Progenitor cell of endocrine pancreas (in vitro differentiated cells): ENCODE measurements at regions not wholly inside any gene's neighbourhood (a gene's known extent, or its start where the extent isn't known, plus 50 kb on each side); places are given as distances from the start of the nearest gene placed in this dataset.
A peak's percentile ranks its signal among the peaks of the same experiment; 100 is the strongest.

Experiments used
- DNase-seq: peaks from one replicate; pipeline ENCODE4 v3.0.0; 2021; ENCODE audit warnings: low spot score; ENCODE audit not compliant: unreplicated experiment
- H3K27ac Mint-ChIP-seq: 2 replicates; pipeline ENCODE4 v1.8.0; 2021; ENCODE audit warnings: mild to moderate bottlenecking, moderate library complexity, mixed read lengths
- H3K27me3 Mint-ChIP-seq: 2 replicates; pipeline ENCODE4 v1.8.0; 2021; ENCODE audit warnings: mixed read lengths
- H3K36me3 Mint-ChIP-seq: 2 replicates; pipeline ENCODE4 v1.8.0; 2022; ENCODE audit warnings: mixed read lengths; ENCODE audit not compliant: insufficient read depth
- H3K4me1 Mint-ChIP-seq: 2 replicates; pipeline ENCODE4 v1.8.0; 2021; ENCODE audit warnings: low read depth, mixed read lengths
- H3K4me3 Mint-ChIP-seq: 2 replicates; pipeline ENCODE4 v1.8.0; 2021; ENCODE audit warnings: low read depth, mild to moderate bottlenecking, moderate library complexity, mixed read lengths
- H3K9me3 Mint-ChIP-seq: 2 replicates; pipeline ENCODE4 v1.8.0; 2021; ENCODE audit warnings: low read depth, mixed read lengths
- CTCF ChIP-seq: fragments of 200-600 bp; sonication (generic); IDR thresholded peaks from one replicate; pipeline ENCODE4 v1.5.0; 2021; ENCODE audit warnings: antibody characterized with exemption, mild to moderate bottlenecking; ENCODE audit not compliant: unreplicated experiment

GRCh38 chr6:119791736-119792135 lies 442.2 kb upstream of the MAN1A1 start:
- H3K4me1 Mint-ChIP-seq, result no peaks in the 10 kb centered on the region
- H3K27ac Mint-ChIP-seq, result no peak overlapping the region
- no peaks in the 10 kb centered on the region for H3K9me3 Mint-ChIP-seq
- no peak for DNase-seq
- H3K27me3 Mint-ChIP-seq, result no peaks in the 10 kb centered on the region
- no peaks in the 10 kb centered on the region for H3K36me3 Mint-ChIP-seq
- no peak for TF ChIP-seq CTCF
- H3K4me3 Mint-ChIP-seq, result no peak overlapping the region

GRCh38 chr6:119781365-119781764 lies 431.8 kb upstream of the MAN1A1 start:
- DNase-seq, result no peak
- Mint-ChIP-seq H3K4me1 (no peaks in the 10 kb centered on the region), H3K27ac (no peak overlapping the region), H3K9me3 (peaks cover 4% of the 10 kb centered on the region), H3K4me3 (no peak overlapping the region), H3K36me3 (no peaks in the 10 kb centered on the region), H3K27me3 (no peaks in the 10 kb centered on the region)
- no peak for TF ChIP-seq CTCF

GRCh38 chr6:119768201-119768600 lies 418.6 kb upstream of the MAN1A1 start:
- H3K27ac Mint-ChIP-seq, result no peak overlapping the region
- no peaks in the 10 kb centered on the region for H3K4me1 Mint-ChIP-seq
- no peak for TF ChIP-seq CTCF
- DNase-seq, result no peak
- H3K9me3 Mint-ChIP-seq, result peaks cover 24% of the 10 kb centered on the region
- H3K4me3 Mint-ChIP-seq, result no peak overlapping the region
- H3K36me3 Mint-ChIP-seq, result no peaks in the 10 kb centered on the region
- no peaks in the 10 kb centered on the region for H3K27me3 Mint-ChIP-seq

DNA sequence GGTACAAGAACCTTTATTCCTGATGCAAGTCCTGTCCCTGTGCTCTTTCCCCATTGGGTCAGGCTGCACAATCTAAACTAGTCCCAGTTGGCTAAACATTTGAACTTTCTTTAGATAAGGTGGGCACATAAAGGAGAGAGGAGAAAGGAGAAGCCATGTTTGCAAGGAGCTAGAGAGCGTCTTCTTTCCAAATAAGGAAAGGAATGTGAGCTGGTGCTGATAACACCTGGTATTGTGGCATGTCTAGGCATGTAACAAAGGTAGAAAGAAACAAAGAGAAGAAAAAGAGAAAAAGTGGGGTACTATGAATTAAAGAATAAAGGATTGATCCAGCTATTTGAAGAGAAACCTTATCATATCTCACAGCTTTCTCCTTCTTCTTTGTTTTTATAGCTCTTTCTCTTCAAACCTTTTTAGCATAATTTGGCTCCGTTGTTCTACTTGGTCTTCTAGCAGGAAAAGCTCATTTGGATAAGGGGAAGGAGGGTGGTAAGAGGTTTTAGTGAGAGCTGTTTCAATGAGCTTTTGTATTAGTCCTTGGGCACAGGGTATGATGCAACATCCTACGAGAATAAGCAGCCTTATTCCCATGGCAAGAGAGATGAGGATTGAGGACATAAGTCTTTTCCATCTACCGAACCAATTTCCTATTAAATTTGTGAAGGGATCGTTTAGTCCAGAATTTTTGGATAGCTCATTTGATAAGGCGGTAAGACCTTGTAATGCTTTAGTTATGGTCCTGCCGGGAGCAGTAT lies 415.5 kb upstream of the MAN1A1 start:
- TF ChIP-seq CTCF, result no peak
- H3K4me1 Mint-ChIP-seq, result no peaks in the 10 kb centered on the region
- no peak overlapping the region for H3K4me3 Mint-ChIP-seq
- peak overlapping the region; percentile 75 for H3K27ac Mint-ChIP-seq
- H3K27me3 Mint-ChIP-seq, result no peaks in the 10 kb centered on the region
- peaks cover 16% of the 10 kb centered on the region for H3K9me3 Mint-ChIP-seq
- no peaks in the 10 kb centered on the region for H3K36me3 Mint-ChIP-seq
- DNase-seq, result no peak

DNA sequence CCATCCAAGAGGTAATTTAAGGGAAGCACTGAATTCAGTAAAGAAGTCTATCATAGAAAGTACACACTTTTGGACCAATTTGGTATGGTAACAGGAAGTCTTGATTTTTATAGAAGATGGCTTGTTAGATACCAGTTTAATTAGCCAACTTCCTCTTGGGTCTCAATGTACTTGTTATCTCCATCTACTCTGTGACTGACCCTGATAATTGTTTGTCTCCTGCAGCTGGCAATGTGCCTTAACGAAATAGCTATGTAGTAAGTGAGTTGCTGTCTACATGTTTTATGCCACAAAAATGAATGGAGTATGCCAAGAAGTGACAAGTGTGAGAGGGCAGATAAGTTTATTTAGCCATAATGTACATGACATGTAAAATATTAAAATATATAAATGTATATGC lies 410.5 kb upstream of the MAN1A1 start:
- Mint-ChIP-seq H3K9me3 (no peaks in the 10 kb centered on the region), H3K27me3 (no peaks in the 10 kb centered on the region), H3K4me3 (no peak overlapping the region), H3K36me3 (no peaks in the 10 kb centered on the region), H3K4me1 (no peaks in the 10 kb centered on the region), H3K27ac (no peak overlapping the region)
- no peak for TF ChIP-seq CTCF
- DNase-seq, result no peak
